HG03520 (cell line): ENCODE measurements at regions not wholly inside any gene's neighbourhood (a gene's known extent, or its start where the extent isn't known, plus 50 kb on each side); places are given as distances from the start of the nearest gene placed in this dataset.

Source experiments
- ATAC-seq: cut with Tn5 transposase; IDR thresholded peaks from one replicate; pipeline ENCODE4 v1.9.1; 2021; ENCODE audit warnings: mild to moderate bottlenecking, moderate library complexity; ENCODE audit not compliant: unreplicated experiment

DNA sequence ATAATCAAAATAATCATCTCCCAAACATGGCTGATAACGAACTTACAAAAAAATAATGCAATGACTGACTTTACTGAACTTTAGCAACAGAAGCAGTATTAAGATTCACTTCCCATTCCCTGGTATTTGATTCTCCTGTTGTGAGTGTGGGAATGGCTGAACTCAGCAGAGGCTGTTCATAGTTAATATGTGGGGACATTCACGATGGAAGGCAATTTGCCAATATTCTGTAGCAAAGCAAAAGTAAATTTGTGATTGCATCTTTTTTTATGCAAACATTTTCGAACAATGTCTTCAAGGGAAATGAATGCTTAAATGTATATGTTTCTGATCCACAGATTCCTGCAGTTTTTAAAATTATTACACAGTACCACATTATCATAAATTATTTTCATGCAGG lies 431.7 kb upstream of the KLF6 start:
- ATAC-seq = no peak

- ATAC-seq = no peak
Measured at GRCh38 chr10:4215963-4216575, 431.1 kb upstream of the KLF6 start.

DNA sequence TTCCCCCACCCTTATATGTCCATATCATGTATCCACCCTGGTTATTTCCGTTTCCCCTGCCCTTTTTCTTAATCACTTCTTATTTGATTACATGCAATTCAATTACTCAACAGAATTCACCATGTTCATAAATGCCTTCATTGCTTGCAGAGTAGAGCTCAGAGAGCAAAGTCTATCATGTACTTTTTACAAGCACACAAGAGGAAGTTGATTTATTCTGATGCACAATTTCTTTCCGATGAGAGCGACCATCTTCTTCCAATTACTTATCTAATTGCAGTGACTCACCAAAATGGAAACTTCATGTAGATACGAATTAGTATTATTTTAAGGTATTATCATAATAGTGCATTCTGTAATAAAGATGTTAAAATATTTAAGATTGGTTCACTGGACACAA lies 430.5 kb upstream of the KLF6 start:
- no peak for ATAC-seq

DNA sequence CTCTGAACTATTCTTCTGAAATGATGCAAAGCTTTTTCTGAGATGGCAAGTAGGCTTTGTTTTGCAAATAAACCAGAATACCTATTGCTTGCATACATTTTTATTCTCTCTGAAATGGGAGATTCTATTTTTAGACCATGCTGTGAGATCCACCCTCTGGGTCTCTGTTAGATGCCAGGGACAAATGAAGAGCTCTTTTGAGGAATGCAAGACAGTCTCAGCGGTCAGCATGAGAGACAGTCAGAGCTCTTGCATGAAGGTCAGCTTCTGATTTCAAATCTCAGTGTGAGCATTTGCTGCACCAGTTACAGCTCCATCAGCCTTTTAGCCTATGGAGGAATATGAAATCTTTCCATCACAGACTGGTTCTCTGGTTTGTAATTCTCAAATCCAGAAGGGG lies 429.9 kb upstream of the KLF6 start:
- no peak for ATAC-seq

- ATAC-seq = no peak
Measured at GRCh38 chr10:4213441-4213840, 428.4 kb upstream of the KLF6 start.

- no peak for ATAC-seq
Measured at GRCh38 chr10:4212111-4212630, 427.2 kb upstream of the KLF6 start.

DNA sequence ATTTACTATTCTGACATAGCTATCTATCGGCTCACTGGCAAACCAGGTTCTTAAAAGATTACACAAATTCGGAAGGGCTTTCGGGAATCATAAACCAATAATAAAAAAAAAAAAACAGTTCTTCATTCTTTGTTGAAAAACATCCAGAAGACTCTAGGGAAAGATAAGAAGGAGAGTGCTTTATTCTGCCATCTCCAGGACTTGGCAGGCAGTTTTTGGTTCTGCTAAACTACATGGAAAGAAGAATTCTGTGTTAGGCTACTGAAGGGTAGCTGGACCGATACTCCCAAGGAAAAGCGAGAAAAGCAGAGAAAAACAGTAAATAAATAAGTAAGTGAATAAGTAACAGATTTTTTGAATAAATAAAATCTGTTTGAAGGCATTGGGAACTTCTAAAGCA lies 423.5 kb upstream of the KLF6 start:
- ATAC-seq = no peak

DNA sequence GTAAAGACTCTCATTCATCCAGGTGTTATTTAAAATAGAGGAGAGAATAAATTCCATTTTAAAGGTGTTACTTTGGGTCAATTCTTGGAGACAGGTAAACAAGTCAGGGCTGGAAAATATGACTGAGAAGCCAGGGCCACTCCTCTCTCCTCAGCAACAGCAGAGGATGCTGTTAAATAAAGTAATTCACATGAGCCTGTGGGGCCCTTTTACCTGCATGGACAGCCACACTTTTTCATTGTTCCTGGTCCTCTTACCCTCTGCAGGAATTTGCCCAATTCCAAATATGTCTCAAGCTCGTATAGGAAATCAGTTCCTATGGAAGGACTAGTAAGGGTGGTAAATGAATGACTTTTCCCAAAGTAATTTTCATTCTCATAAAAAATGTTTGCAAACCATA lies 420.1 kb upstream of the KLF6 start:
- no peak for ATAC-seq

DNA sequence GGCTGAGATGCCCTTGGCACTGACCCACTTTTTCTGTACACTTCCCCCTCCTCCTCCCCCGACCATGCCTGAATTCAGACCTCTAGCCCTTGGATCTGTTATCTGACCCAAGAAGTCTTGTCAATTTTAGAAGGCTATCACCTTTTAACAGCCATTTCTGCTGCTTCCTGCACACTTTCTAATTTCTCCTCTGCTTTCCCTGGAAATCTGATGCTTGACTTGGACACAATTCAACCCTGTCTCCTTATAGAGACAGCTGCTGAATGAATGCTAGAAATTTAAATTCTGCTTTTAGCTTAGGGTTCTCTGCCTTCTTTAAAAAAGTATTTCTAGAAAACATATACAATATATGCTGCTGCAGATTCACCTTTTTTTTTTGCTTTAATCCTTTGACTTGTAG lies 417.9 kb upstream of the KLF6 start:
- no peak for ATAC-seq

GRCh38 chr10:4201866-4202825 lies 417.1 kb upstream of the KLF6 start:
- no peak for ATAC-seq

GRCh38 chr10:4199196-4199595 lies 414.2 kb upstream of the KLF6 start:
- ATAC-seq = no peak

- no peak for ATAC-seq
Measured at GRCh38 chr10:4198216-4198615, 413.2 kb upstream of the KLF6 start.

DNA sequence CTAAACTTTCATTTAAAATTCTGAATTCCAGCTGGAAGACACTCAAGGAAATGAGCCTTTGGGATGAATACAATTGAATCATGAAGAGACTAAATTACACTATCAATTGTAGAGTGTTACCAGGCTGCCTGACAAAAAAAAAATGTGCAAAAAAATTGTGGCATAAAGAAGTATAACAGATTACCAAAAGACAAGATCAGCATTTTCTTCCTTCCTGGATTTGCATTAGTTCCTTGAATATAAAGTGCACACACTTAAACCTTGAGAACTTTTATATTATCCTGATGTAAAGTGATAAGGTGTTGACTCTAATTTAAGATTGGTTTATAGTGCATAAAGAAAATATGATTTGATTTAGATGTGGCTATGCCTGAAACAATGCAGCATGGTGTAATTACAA lies 412.7 kb upstream of the KLF6 start:
- ATAC-seq = no peak

DNA sequence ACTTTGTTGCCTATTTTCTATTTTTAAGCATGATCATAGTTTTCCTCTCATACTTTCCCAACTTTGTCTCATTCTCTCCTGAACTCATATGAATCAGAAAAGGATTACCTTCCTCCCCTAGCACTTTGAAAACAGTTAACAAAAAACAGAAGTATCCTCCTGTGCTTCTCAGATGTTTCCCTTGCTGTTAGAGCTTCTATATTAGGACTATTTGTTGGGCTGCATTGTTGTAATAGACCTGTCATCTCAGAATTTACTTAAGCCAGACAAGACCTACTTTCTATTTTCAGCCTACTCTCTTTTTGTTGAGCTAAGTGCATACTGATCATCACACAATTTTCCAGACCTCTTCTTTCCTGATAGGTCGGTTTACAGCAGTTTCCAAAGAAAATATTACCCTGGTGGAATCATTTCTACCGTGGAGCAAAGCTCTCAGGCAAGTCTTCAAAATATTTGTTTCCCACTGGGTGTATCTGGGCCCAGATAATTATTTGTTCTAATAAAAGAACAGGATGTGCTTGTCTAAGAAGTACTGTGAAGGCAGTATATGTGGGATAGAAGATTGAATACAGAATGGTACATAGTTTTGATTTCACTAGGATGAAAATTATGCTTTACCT lies 411.9 kb upstream of the KLF6 start:
- no peak for ATAC-seq

DNA sequence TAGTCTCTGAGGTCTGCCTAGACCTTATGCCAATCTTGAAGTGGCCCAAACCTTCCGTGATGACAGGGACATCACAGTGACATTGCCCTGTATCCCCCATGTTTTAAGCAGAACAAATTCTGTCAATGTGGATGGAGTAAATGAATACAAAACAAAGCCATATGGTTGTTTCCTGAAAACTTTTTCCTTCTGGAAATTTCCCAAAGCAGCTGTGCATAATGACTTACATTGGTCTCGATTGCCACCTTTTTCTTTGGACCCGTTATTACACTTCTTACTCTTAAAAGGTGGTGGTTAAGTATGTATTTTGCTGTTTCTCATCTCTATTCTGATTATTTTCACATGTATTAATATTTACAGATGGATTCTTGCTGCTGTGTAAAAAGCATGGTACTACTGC lies 411.2 kb upstream of the KLF6 start:
- ATAC-seq = no peak

DNA sequence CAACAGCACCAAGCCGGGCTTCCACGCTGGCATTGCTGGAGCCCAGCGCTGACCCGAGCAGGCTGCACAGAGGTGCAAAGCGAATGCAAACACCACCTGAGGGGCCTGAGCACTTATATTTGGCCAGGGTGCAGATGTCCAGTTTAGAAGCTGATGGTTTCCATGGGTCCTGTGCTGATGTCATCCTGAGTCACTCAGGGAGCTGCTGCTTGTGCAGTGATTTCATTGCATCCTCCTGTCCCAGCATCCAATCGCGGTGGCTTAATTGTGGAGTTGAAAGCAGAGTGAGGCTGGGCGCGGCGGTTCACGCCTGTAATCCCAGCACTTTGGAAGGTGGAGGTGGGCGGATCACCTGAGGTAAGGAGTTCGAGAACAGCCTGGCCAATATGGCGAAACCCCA lies 410.2 kb upstream of the KLF6 start:
- no peak for ATAC-seq

DNA sequence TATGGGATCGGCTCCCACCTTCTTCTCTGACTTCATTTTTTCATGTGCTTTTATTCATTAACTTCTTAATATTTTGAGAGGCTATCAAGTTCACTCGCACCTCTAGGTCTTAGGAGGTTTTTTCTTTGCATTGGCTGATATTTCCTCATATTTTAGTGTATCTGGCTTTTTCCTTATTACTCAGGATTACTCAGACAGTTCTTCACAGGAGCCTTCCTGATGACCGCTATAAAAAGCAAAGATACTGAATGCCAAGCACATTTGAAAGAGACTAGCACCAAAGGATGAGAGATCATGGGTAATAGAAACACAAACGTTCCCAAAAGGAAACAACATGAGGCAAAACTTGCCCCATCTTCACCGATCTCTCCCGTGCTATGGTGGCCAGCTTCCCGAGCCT lies 409.2 kb upstream of the KLF6 start:
- no peak for ATAC-seq

DNA sequence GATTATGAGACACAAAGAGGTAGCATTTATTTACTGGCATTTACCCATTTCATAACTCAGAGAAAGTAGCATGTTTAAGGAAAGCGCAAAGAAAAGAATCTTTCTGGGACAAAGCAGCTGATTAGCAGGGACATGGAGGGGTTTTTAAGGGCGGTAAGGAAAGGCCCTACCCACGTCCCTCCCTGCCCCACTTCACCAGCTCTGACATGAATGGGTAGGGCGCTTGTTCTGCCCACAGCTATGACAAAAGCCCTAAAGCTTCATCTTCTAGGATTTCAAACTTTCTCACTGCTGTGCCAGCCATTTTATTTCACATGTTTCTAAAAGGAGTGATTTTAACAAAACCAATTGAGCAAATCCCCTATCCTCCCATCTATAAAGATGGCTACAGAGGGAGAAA lies 406.9 kb upstream of the KLF6 start:
- no peak for ATAC-seq

DNA sequence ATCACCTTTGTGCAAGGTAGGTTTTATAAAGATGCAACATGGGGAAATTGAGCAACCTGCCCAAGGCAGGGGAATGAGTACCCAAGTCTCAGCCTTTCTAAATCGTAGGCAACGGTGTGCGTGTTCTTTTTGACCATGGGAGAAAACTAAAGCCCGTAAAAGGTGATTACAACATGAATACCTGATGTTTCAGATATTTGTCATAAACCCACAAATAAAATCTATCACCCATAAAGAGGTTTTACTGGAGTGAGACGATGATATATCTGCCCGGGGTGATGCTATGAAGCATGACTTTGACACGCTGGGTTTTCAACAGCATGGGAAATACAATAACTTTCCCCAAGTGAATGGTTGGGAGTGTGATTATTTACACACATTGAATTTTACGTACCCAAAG lies 406.3 kb upstream of the KLF6 start:
- ATAC-seq = no peak

GRCh38 chr10:4190876-4191275 lies 405.9 kb upstream of the KLF6 start:
- no peak for ATAC-seq

DNA sequence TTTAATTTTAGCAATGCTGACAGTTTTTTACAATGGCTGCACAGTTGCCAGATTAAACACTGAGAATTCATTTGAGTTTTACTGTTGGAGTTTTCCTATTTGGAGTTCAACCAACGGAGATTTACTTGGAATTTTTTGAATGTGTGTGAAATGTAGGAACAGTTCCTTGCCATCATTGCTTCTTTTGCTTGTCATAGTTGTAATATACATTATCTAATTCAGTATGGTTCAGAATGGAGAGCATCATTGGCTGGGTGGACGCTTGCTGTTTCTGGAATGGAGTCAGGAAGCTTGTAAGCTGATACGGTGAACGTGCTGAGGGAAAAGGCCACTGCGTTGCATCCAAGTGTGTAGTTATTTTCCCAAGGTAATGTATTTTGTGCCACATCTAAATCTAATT lies 404.3 kb upstream of the KLF6 start:
- ATAC-seq = no peak

- ATAC-seq = no peak
Measured at GRCh38 chr10:4188406-4188805, 403.4 kb upstream of the KLF6 start.
